RWPE1 (cell line): ENCODE measurements at regions not wholly inside any gene's neighbourhood (a gene's known extent, or its start where the extent isn't known, plus 50 kb on each side); places are given as distances from the start of the nearest gene placed in this dataset.

ENCODE experiments used
- CTCF ChIA-PET: fragments of 350-600 bp; sonication (Branson Sonifier 250); formaldehyde crosslinking; extraction: SDS; loops from one replicate; lab custom pipeline; 2021; lab: Yijun Ruan, JAX
- POLR2A ChIA-PET: fragments of 400-600 bp; formaldehyde crosslinking; extraction: SDS; loops from one replicate; lab custom pipeline; 2020; ENCODE audit warnings: antibody characterized with exemption; ENCODE audit not compliant: low non-redundant PET; lab: Yijun Ruan, JAX
- DNase-seq: peaks from one replicate; pipeline ENCODE4 v3.0.0; 2012; ENCODE audit warnings: low spot score
- H3K27ac ChIP-seq: fragments of 450-650 bp; 2 replicates; pipeline ENCODE4 v1.5.1; 2017
- CTCF ChIP-seq: fragments of 450-650 bp; conservative IDR thresholded peaks from 2 replicates; pipeline ENCODE4 v1.5.1; 2017; ENCODE audit warnings: low read depth, mild to moderate bottlenecking

- no peak for TF ChIP-seq CTCF
- POLR2A ChIA-PET: no interaction called here
- H3K27ac ChIP-seq: no peak overlapping the region
- DNase-seq: no peak
- CTCF ChIA-PET: no interaction called here
These were observed 305.6 kb upstream of the TGFBR2 start for GRCh38 chr3:30300809-30301208.

GRCh38 chr3:30302027-30302426, 304.4 kb upstream of the TGFBR2 start:
- POLR2A ChIA-PET: no interaction called here
- no peak for TF ChIP-seq CTCF
- H3K27ac ChIP-seq: no peak overlapping the region
- CTCF ChIA-PET: no interaction called here
- no peak for DNase-seq

- ChIA-PET POLR2A (no interaction called here), CTCF (no interaction called here)
- no peak overlapping the region for H3K27ac ChIP-seq
- DNase-seq: no peak
- no peak for TF ChIP-seq CTCF
These were observed 302.6 kb upstream of the TGFBR2 start for GRCh38 chr3:30303770-30304169.

GRCh38 chr3:30305021-30305420, 301.4 kb upstream of the TGFBR2 start:
- H3K27ac ChIP-seq: no peak overlapping the region
- POLR2A ChIA-PET: no interaction called here
- TF ChIP-seq CTCF: no peak
- DNase-seq: no peak
- CTCF ChIA-PET: no interaction called here

- no peak for DNase-seq
- TF ChIP-seq CTCF: no peak
- ChIA-PET CTCF (no interaction called here), POLR2A (no interaction called here)
- H3K27ac ChIP-seq: no peak overlapping the region
These were observed 299.5 kb upstream of the TGFBR2 start for GRCh38 chr3:30306896-30307295.

GRCh38 chr3:30307372-30307950, 298.9 kb upstream of the TGFBR2 start:
- ChIA-PET POLR2A (no interaction called here), CTCF (no interaction called here)
- no peak overlapping the region for H3K27ac ChIP-seq
- TF ChIP-seq CTCF: no peak
- no peak for DNase-seq
